Naive B cell (primary cell): ENCODE measurements at regions not wholly inside any gene's neighbourhood (a gene's known extent, or its start where the extent isn't known, plus 50 kb on each side); places are given as distances from the start of the nearest gene placed in this dataset.
A peak's percentile ranks its signal among the peaks of the same experiment; 100 is the strongest.

Experiments
- ATAC-seq, 2 donors: fragments of 150-1000 bp; cut with Tn5 transposase; 2 replicates each; pipeline ENCODE4 v1.10.0; 2021; ENCODE audit warnings: low read depth in 2 of 2, mild to moderate bottlenecking in 2 of 2, moderate library complexity in 2 of 2
- DNase-seq: peaks from one replicate; pipeline ENCODE4 v3.0.0; 2022
- H3K27ac Mint-ChIP-seq, 6 donors: one replicate each; pipeline ENCODE4 v1.8.0; 2020 to 2022; ENCODE audit warnings: mild to moderate bottlenecking in 6 of 6, mixed read lengths in 6 of 6, moderate library complexity in 5 of 6, inconsistent platforms in 2 of 6
- H3K27me3 Mint-ChIP-seq, 3 donors: one replicate each; pipeline ENCODE4 v1.8.0; 2021 to 2022; ENCODE audit warnings: mixed read lengths in 3 of 3, mild to moderate bottlenecking in 1 of 3
- H3K36me3 Mint-ChIP-seq, 2 donors: one replicate each; pipeline ENCODE4 v1.8.0; 2020 to 2022; ENCODE audit warnings: mixed read lengths in 2 of 2, inconsistent platforms in 1 of 2, mild to moderate bottlenecking in 1 of 2
- H3K4me1 Mint-ChIP-seq, 3 donors: one replicate each; pipeline ENCODE4 v1.8.0; 2020 to 2022; ENCODE audit warnings: mixed read lengths in 3 of 3, inconsistent platforms in 1 of 3, mild to moderate bottlenecking in 1 of 3, moderate library complexity in 1 of 3
- H3K4me3 Mint-ChIP-seq, 8 donors: one replicate each; pipeline ENCODE4 v1.8.0; 2020 to 2022; ENCODE audit warnings: mild to moderate bottlenecking in 8 of 8, mixed read lengths in 8 of 8, moderate library complexity in 8 of 8, inconsistent platforms in 2 of 8
- H3K9me3 Mint-ChIP-seq, 7 donors: one replicate each; pipeline ENCODE4 v1.8.0; 2020 to 2022; ENCODE audit warnings: mixed read lengths in 7 of 7, mild to moderate bottlenecking in 5 of 7, inconsistent platforms in 2 of 7, moderate library complexity in 1 of 7

- Mint-ChIP-seq H3K27me3 (no peaks in the 10 kb centered on the region), H3K36me3 (no peaks in the 10 kb centered on the region)
- no peak for DNase-seq
Measured at GRCh38 chr5:90305041-90305720, 104.4 kb downstream of the CETN3 start.

GRCh38 chr5:90301248-90301647 lies 108.3 kb downstream of the CETN3 start:
- H3K4me3 Mint-ChIP-seq: peak overlapping the region in 1 of 8 donors; percentile 5
- no peak overlapping the region for H3K27ac Mint-ChIP-seq
- peak; percentile 54 to 66 for ATAC-seq
- no peaks in the 10 kb centered on the region for H3K9me3 Mint-ChIP-seq
- no peaks in the 10 kb centered on the region for H3K27me3 Mint-ChIP-seq
- DNase-seq: no peak
- H3K36me3 Mint-ChIP-seq: no peaks in the 10 kb centered on the region
- peaks cover 10 to 14% (median 10%) of the 10 kb centered on the region in 3 donors for H3K4me1 Mint-ChIP-seq

More at GRCh38 chr5:90305041-90305720, 104.4 kb downstream of the CETN3 start:
- Mint-ChIP-seq H3K4me1 (peaks cover 10 to 14% (median 10%) of the 10 kb centered on the region in 3 donors), H3K27ac (no peak overlapping the region), H3K4me3 (no peak overlapping the region), H3K9me3 (no peaks in the 10 kb centered on the region)
- no peak for ATAC-seq

GRCh38 chr5:90297045-90297764 lies 112.4 kb downstream of the CETN3 start:
- Mint-ChIP-seq H3K4me3 (no peak overlapping the region), H3K27ac (no peak overlapping the region), H3K9me3 (peaks cover 0 to 4% (median 0%) of the 10 kb centered on the region in 7 donors), H3K36me3 (no peaks in the 10 kb centered on the region), H3K27me3 (peaks cover 0 to 17% (median 7%) of the 10 kb centered on the region in 3 donors), H3K4me1 (peaks cover 10 to 14% (median 10%) of the 10 kb centered on the region in 3 donors)
- ATAC-seq: no peak
- DNase-seq: no peak

GRCh38 chr5:90294604-90295003 lies 115.0 kb downstream of the CETN3 start:
- Mint-ChIP-seq H3K4me1 (no peaks in the 10 kb centered on the region), H3K4me3 (no peak overlapping the region), H3K27me3 (peaks cover 6 to 26% (median 9%) of the 10 kb centered on the region in 3 donors), H3K9me3 (peaks cover 0 to 4% (median 0%) of the 10 kb centered on the region in 7 donors), H3K27ac (no peak overlapping the region), H3K36me3 (no peaks in the 10 kb centered on the region)
- DNase-seq (no peak), ATAC-seq (no peak)

GRCh38 chr5:90293931-90294330 lies 115.6 kb downstream of the CETN3 start:
- Mint-ChIP-seq H3K27me3 (peaks cover 6 to 26% (median 9%) of the 10 kb centered on the region in 3 donors), H3K9me3 (peaks cover 0 to 4% (median 0%) of the 10 kb centered on the region in 7 donors), H3K36me3 (no peaks in the 10 kb centered on the region), H3K4me1 (no peaks in the 10 kb centered on the region), H3K4me3 (no peak overlapping the region), H3K27ac (no peak overlapping the region)
- no peak for ATAC-seq
- no peak for DNase-seq

GRCh38 chr5:90290648-90291047 lies 118.9 kb downstream of the CETN3 start:
- H3K27me3 Mint-ChIP-seq: peaks cover 6 to 41% (median 9%) of the 10 kb centered on the region in 3 donors
- H3K4me3 Mint-ChIP-seq: no peak overlapping the region
- no peak overlapping the region for H3K27ac Mint-ChIP-seq
- no peaks in the 10 kb centered on the region for H3K36me3 Mint-ChIP-seq
- no peak for ATAC-seq
- H3K9me3 Mint-ChIP-seq: peaks cover 0 to 4% (median 0%) of the 10 kb centered on the region in 7 donors
- no peaks in the 10 kb centered on the region for H3K4me1 Mint-ChIP-seq
- no peak for DNase-seq

- H3K4me3 Mint-ChIP-seq: no peak overlapping the region
- no peaks in the 10 kb centered on the region for H3K36me3 Mint-ChIP-seq
- DNase-seq: no peak
- H3K9me3 Mint-ChIP-seq: peaks cover 0 to 4% (median 0%) of the 10 kb centered on the region in 7 donors
- no peak for ATAC-seq
- H3K27ac Mint-ChIP-seq: no peak overlapping the region
- H3K4me1 Mint-ChIP-seq: no peaks in the 10 kb centered on the region
- H3K27me3 Mint-ChIP-seq: peaks cover 6 to 41% (median 9%) of the 10 kb centered on the region in 3 donors
Measured at GRCh38 chr5:90289837-90290236, 119.7 kb downstream of the CETN3 start.

- Mint-ChIP-seq H3K4me3 (no peak overlapping the region), H3K4me1 (no peaks in the 10 kb centered on the region), H3K27ac (no peak overlapping the region), H3K9me3 (no peaks in the 10 kb centered on the region), H3K27me3 (peaks cover 11 to 43% (median 14%) of the 10 kb centered on the region in 3 donors), H3K36me3 (no peaks in the 10 kb centered on the region)
- DNase-seq (no peak), ATAC-seq (no peak)
Measured at GRCh38 chr5:90287036-90287435, 122.5 kb downstream of the CETN3 start.

- Mint-ChIP-seq H3K4me3 (no peak overlapping the region), H3K27me3 (peaks cover 11 to 48% (median 11%) of the 10 kb centered on the region in 3 donors), H3K9me3 (no peaks in the 10 kb centered on the region), H3K27ac (no peak overlapping the region), H3K4me1 (no peaks in the 10 kb centered on the region), H3K36me3 (no peaks in the 10 kb centered on the region)
- ATAC-seq (no peak), DNase-seq (no peak)
Measured at GRCh38 chr5:90285581-90285980, 124.0 kb downstream of the CETN3 start.

GRCh38 chr5:90284375-90284774 lies 125.2 kb downstream of the CETN3 start:
- H3K36me3 Mint-ChIP-seq: no peaks in the 10 kb centered on the region
- H3K27me3 Mint-ChIP-seq: peaks cover 8 to 47% (median 11%) of the 10 kb centered on the region in 3 donors
- no peak for ATAC-seq
- H3K9me3 Mint-ChIP-seq: no peaks in the 10 kb centered on the region
- H3K4me3 Mint-ChIP-seq: no peak overlapping the region
- no peaks in the 10 kb centered on the region for H3K4me1 Mint-ChIP-seq
- DNase-seq: no peak
- H3K27ac Mint-ChIP-seq: no peak overlapping the region

GRCh38 chr5:90279091-90279490 lies 130.5 kb downstream of the CETN3 start:
- H3K9me3 Mint-ChIP-seq: no peaks in the 10 kb centered on the region

GRCh38 chr5:90274216-90274615 lies 135.3 kb downstream of the CETN3 start:
- H3K9me3 Mint-ChIP-seq: no peaks in the 10 kb centered on the region
- H3K27ac Mint-ChIP-seq: no peak overlapping the region
- no peaks in the 10 kb centered on the region for H3K4me1 Mint-ChIP-seq
- no peak overlapping the region for H3K4me3 Mint-ChIP-seq
- no peak for ATAC-seq
- H3K27me3 Mint-ChIP-seq: peaks cover 0 to 11% (median 10%) of the 10 kb centered on the region in 3 donors
- H3K36me3 Mint-ChIP-seq: no peaks in the 10 kb centered on the region
- no peak for DNase-seq

More at GRCh38 chr5:90279091-90279490, 130.5 kb downstream of the CETN3 start:
- no peak for DNase-seq
- no peak for ATAC-seq
- H3K36me3 Mint-ChIP-seq: no peaks in the 10 kb centered on the region
- no peak overlapping the region for H3K27ac Mint-ChIP-seq
- peaks cover 6 to 25% (median 19%) of the 10 kb centered on the region in 3 donors for H3K27me3 Mint-ChIP-seq
- H3K4me3 Mint-ChIP-seq: no peak overlapping the region
- H3K4me1 Mint-ChIP-seq: no peaks in the 10 kb centered on the region

- no peaks in the 10 kb centered on the region for H3K9me3 Mint-ChIP-seq
- H3K4me1 Mint-ChIP-seq: peaks cover 0 to 10% (median 2%) of the 10 kb centered on the region in 3 donors
- H3K27me3 Mint-ChIP-seq: peaks cover 0 to 11% (median 0%) of the 10 kb centered on the region in 3 donors
- DNase-seq (no peak), ATAC-seq (no peak)
- no peak overlapping the region for H3K27ac Mint-ChIP-seq
- no peaks in the 10 kb centered on the region for H3K36me3 Mint-ChIP-seq
- H3K4me3 Mint-ChIP-seq: no peak overlapping the region
Measured at GRCh38 chr5:90267646-90268045, 141.9 kb downstream of the CETN3 start.

GRCh38 chr5:90265545-90265857 lies 144.1 kb downstream of the CETN3 start:
- ATAC-seq (no peak), DNase-seq (no peak)
- H3K9me3 Mint-ChIP-seq: no peaks in the 10 kb centered on the region
- H3K4me1 Mint-ChIP-seq: peaks cover 0 to 10% (median 2%) of the 10 kb centered on the region in 3 donors
- no peaks in the 10 kb centered on the region for H3K27me3 Mint-ChIP-seq
- H3K4me3 Mint-ChIP-seq: no peak overlapping the region
- H3K27ac Mint-ChIP-seq: no peak overlapping the region
- H3K36me3 Mint-ChIP-seq: no peaks in the 10 kb centered on the region
